PFSK-1 (cell line): ENCODE measurements at regions not wholly inside any gene's neighbourhood (a gene's known extent, or its start where the extent isn't known, plus 50 kb on each side); places are given as distances from the start of the nearest gene placed in this dataset.

Source experiments
- FOXP2 ChIP-seq: optimal IDR thresholded peaks from 2 replicates; pipeline ENCODE3; 2011; ENCODE audit warnings: borderline replicate concordance, control low read depth, inconsistent platforms; ENCODE audit not compliant: insufficient read depth; ENCODE audit errors: extremely low read length, extremely low read depth
- POLR2AphosphoS5 ChIP-seq: IDR thresholded peaks from 2 replicates; pipeline ENCODE4 v1.6.1; 2012; ENCODE audit warnings: low read depth, mild to moderate bottlenecking, control low read depth, low read length, moderate library complexity
- REST ChIP-seq, 2 experiments: IDR thresholded peaks; 2 replicates each; pipeline versions ENCODE4 v1.6.1 to v1.8.0; 2011 to 2012; ENCODE audit warnings: low read depth in 2 of 2, low read length in 2 of 2, control low read depth in 1 of 2, inconsistent platforms in 1 of 2, mild to moderate bottlenecking in 1 of 2, moderate library complexity in 1 of 2; ENCODE audit not compliant: insufficient read depth in 1 of 2
- TAF1 ChIP-seq: IDR thresholded peaks from 2 replicates; pipeline ENCODE4 v1.6.1; 2012; ENCODE audit warnings: low read length, control low read depth, borderline replicate concordance; ENCODE audit not compliant: insufficient read depth

DNA sequence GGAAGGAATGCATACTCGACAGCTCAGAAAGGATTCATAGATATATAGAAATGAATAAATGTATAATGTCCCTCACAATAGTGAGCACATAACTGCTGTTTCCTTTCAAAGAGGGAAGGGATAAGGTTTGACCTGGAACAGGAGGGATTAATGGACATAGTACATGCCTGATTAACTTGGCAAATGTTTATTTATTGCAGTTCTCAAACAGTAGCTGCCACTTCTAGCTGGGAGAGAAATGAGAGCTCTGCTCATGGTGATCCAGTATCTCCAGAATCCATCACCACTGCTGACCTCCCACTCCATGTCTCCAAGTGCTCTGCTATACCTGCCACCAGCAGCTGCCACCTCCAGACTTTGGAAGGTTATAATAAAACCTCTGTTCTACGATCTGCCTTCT lies 108.1 kb downstream of the LRIG3 start:
- TF ChIP-seq FOXP2 (no peak), TAF1 (no peak), REST (IDR thresholded peaks at IDR 0.05; ENCODE audit: insufficient read depth in 1 of 2, low read depth in 2 of 2, low read length in 2 of 2) (no peak), POLR2AphosphoS5 (no peak)
